ENCODE measurements at regions not wholly inside any gene's neighbourhood (a gene's known extent, or its start where the extent isn't known, plus 50 kb on each side); places are given as distances from the start of the nearest gene placed in this dataset.

GRCh38 chr18:52060607-52061304, 279.2 kb upstream of the DCC start:
- POLR2A ChIA-PET = no interaction called here
- no TSS peak for BruUV-seq (replicated peaks)
- H3K4me2 ChIP-seq (ENCODE audit: low read length) = no peak overlapping the region
- TF ChIP-seq EZH2phosphoT487 (IDR thresholded peaks at IDR 0.05; ENCODE audit: borderline replicate concordance, low read depth, low read length) = no peak
- no peak for TF ChIP-seq CTCF (conservative IDR thresholded peaks at IDR 0.05; ENCODE audit: low read length)
- CTCF ChIA-PET (ENCODE audit: unreplicated experiment) = no interaction called here
- intact Hi-C loops (cut with micrococcal nuclease; ENCODE audit: unreplicated experiment) = no loop called here
- no peaks in the 10 kb centered on the region for H3K4me1 ChIP-seq (ENCODE audit: insufficient read depth, low read length, poor library complexity, severe bottlenecking)
- no peak overlapping the region for H2AFZ ChIP-seq (ENCODE audit: low read length)
- H4K20me1 ChIP-seq (ENCODE audit: insufficient read depth, low read length) = no peaks in the 10 kb centered on the region
- H3K79me2 ChIP-seq (ENCODE audit: insufficient read depth, low read depth, low read length) = no peaks in the 10 kb centered on the region
- H3K4me3 ChIP-seq (ENCODE audit: low read depth, low read length, poor library complexity, severe bottlenecking) = no peak overlapping the region
- DNase-seq (ENCODE audit: low spot score) = no peak
- no peaks in the 10 kb centered on the region for H3K9me3 ChIP-seq (ENCODE audit: low read length)
- no peaks in the 10 kb centered on the region for H3K9me2 ChIP-seq (ENCODE audit: insufficient read depth, low read length)
- H3K36me3 ChIP-seq (ENCODE audit: insufficient read depth, low read length) = no peaks in the 10 kb centered on the region
- H3K27ac ChIP-seq (ENCODE audit: low read depth, low read length, poor library complexity, severe bottlenecking) = no peak overlapping the region

GRCh38 chr18:52063923-52064322, 276.1 kb upstream of the DCC start:
- Histone ChIP-seq H4K20me1 (ENCODE audit: insufficient read depth, low read length) (no peaks in the 10 kb centered on the region), H3K27ac (ENCODE audit: low read depth, low read length, poor library complexity, severe bottlenecking) (no peak overlapping the region), H3K4me2 (ENCODE audit: low read length) (no peak overlapping the region), H3K79me2 (ENCODE audit: insufficient read depth, low read depth, low read length) (no peaks in the 10 kb centered on the region), H3K9me2 (ENCODE audit: insufficient read depth, low read length) (no peaks in the 10 kb centered on the region), H3K4me1 (ENCODE audit: insufficient read depth, low read length, poor library complexity, severe bottlenecking) (no peaks in the 10 kb centered on the region), H3K9me3 (ENCODE audit: low read length) (no peaks in the 10 kb centered on the region), H3K36me3 (ENCODE audit: insufficient read depth, low read length) (no peaks in the 10 kb centered on the region), H2AFZ (ENCODE audit: low read length) (no peak overlapping the region), H3K4me3 (ENCODE audit: low read depth, low read length, poor library complexity, severe bottlenecking) (no peak overlapping the region)
- intact Hi-C loops (cut with micrococcal nuclease; ENCODE audit: unreplicated experiment) = no loop called here
- BruUV-seq (replicated peaks) = no TSS peak
- DNase-seq (ENCODE audit: low spot score) = no peak
- ChIA-PET CTCF (ENCODE audit: unreplicated experiment) (no interaction called here), POLR2A (no interaction called here)
- TF ChIP-seq CTCF (conservative IDR thresholded peaks at IDR 0.05; ENCODE audit: low read length) (no peak), EZH2phosphoT487 (IDR thresholded peaks at IDR 0.05; ENCODE audit: borderline replicate concordance, low read depth, low read length) (no peak)

- no peak for DNase-seq (ENCODE audit: low spot score)
- Histone ChIP-seq H3K4me2 (ENCODE audit: low read length) (no peak overlapping the region), H4K20me1 (ENCODE audit: insufficient read depth, low read length) (no peaks in the 10 kb centered on the region), H3K9me2 (ENCODE audit: insufficient read depth, low read length) (no peaks in the 10 kb centered on the region), H3K9me3 (ENCODE audit: low read length) (no peaks in the 10 kb centered on the region), H3K4me1 (ENCODE audit: insufficient read depth, low read length, poor library complexity, severe bottlenecking) (no peaks in the 10 kb centered on the region), H3K4me3 (ENCODE audit: low read depth, low read length, poor library complexity, severe bottlenecking) (no peak overlapping the region), H3K27ac (ENCODE audit: low read depth, low read length, poor library complexity, severe bottlenecking) (no peak overlapping the region), H2AFZ (ENCODE audit: low read length) (no peak overlapping the region), H3K79me2 (ENCODE audit: insufficient read depth, low read depth, low read length) (no peaks in the 10 kb centered on the region), H3K36me3 (ENCODE audit: insufficient read depth, low read length) (no peaks in the 10 kb centered on the region)
- BruUV-seq (replicated peaks) = no TSS peak
- ChIA-PET POLR2A (interaction anchor here (0.7 kb wide), 1 partner anchor 807 kb away, joined by 3 read pairs; no protein-coding TSS in a partner anchor), CTCF (ENCODE audit: unreplicated experiment) (no interaction called here)
- TF ChIP-seq EZH2phosphoT487 (IDR thresholded peaks at IDR 0.05; ENCODE audit: borderline replicate concordance, low read depth, low read length) (no peak), CTCF (conservative IDR thresholded peaks at IDR 0.05; ENCODE audit: low read length) (no peak)
- intact Hi-C loops (cut with micrococcal nuclease; ENCODE audit: unreplicated experiment) = no loop called here
Observed at GRCh38 chr18:52069201-52069600, 270.8 kb upstream of the DCC start.

Measured in OCI-LY7 (cell line).